Posterior cingulate gyrus (tissue), 11 donors: ENCODE measurements at regions not wholly inside any gene's neighbourhood (a gene's known extent, or its start where the extent isn't known, plus 50 kb on each side); places are given as distances from the start of the nearest gene placed in this dataset.
A peak's percentile ranks its signal among the peaks of the same experiment; 100 is the strongest.

Experiments
- DNase-seq, 10 donors: peaks; one replicate each; pipeline versions ENCODE4 v3.0.0 to v3.0.0-alpha.2; 2020 to 2021; ENCODE audit warnings: mixed read lengths in 3 of 10
- intact Hi-C: fragments of 100-400 bp; cut with DNase I; formaldehyde crosslinking; loops from one replicate; pipeline ENCODE4 v1.15.1; 2023

DNA sequence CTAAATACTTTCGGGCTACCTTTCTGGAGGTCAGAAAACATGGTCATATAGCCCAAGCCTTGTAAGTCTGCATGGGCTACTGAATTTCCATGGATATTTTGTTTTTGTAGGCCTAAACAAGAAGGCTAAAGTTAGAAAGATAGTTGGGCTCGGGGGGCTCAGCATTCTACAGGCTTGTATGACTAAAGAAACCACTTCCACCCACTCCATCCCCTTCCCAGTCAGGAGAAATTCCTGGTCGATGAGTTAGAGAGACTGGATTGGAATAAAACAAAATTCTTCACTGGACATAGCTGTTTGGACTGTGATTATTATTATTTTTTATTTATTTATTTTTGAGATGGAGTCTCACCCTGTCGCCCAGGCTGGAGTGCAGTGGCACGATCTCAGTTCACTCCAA is 539.4 kb upstream of the TNP1 start:
- intact Hi-C loops: no loop called here

DNA sequence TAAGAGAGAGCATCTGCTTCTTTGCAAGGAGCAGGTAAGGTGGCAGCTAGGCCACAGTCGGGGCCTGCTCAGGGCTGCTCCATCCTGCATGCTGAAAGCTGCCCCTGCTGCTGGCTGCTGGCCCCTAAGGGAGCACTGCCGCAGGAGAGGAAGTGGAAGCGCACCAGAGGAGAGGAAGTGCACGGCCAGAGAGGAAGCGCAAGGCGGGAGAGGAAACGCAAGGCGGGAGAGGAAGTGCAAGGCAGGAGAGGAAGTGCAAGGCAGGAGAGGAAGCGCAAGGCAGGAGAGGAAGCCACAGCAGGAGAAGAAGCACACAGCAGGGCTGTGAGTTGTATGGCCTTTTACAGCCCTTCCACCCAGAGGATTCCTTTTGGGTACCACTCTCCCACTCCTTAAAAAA is 539.0 kb upstream of the TNP1 start:
- intact Hi-C loops: no loop called here
- DNase-seq: peak in 1 of 10 donors; percentile 62

More for the DNA sequence above, 539.4 kb upstream of the TNP1 start:
- DNase-seq: no peak

GRCh38 chr2:217398101-217398500 is 538.2 kb upstream of the TNP1 start:
- no peak for DNase-seq
- intact Hi-C loops: no loop called here

- intact Hi-C loops: no loop called here
- no peak for DNase-seq
Measured at GRCh38 chr2:217396586-217396985, 536.7 kb upstream of the TNP1 start.

GRCh38 chr2:217396165-217396564 is 536.3 kb upstream of the TNP1 start:
- intact Hi-C loops: no loop called here

GRCh38 chr2:217394510-217395351 is 534.9 kb upstream of the TNP1 start:
- no peak for DNase-seq
- intact Hi-C loops: no loop called here

More at GRCh38 chr2:217396165-217396564, 536.3 kb upstream of the TNP1 start:
- no peak for DNase-seq

- intact Hi-C loops: no loop called here
- no peak for DNase-seq
Measured at GRCh38 chr2:217393585-217394032, 533.7 kb upstream of the TNP1 start.

DNA sequence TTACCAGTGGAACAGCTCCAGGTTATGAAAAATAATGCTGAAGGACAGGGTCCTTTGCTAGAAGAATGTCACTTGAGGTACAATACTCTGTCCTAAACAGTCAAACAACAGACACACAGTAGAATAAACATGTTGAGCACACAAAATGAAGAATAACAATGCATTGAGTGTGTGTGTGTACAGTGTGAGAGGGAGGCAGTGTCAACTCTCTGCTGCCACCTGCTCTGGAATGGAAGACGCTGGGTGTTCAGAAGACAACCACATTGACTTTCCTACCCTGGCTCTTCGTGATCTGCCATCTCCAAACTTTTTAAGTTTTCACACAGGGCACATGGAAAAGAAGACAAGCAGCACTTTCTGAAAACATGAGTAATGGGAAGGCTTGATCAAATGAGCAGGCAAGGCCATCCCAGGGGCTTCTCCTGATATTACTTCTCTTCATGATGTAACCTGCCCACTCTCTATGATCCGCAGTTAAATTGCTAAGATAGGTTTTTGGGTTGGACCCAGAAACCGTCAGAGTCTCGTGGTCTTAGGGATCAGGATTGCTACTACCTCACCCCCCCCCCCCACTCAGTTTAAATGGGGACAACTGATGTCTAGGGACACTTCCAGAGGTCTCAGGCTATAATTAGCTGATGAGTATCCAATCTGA is 533.2 kb upstream of the TNP1 start:
- DNase-seq: no peak
- intact Hi-C loops: no loop called here

DNA sequence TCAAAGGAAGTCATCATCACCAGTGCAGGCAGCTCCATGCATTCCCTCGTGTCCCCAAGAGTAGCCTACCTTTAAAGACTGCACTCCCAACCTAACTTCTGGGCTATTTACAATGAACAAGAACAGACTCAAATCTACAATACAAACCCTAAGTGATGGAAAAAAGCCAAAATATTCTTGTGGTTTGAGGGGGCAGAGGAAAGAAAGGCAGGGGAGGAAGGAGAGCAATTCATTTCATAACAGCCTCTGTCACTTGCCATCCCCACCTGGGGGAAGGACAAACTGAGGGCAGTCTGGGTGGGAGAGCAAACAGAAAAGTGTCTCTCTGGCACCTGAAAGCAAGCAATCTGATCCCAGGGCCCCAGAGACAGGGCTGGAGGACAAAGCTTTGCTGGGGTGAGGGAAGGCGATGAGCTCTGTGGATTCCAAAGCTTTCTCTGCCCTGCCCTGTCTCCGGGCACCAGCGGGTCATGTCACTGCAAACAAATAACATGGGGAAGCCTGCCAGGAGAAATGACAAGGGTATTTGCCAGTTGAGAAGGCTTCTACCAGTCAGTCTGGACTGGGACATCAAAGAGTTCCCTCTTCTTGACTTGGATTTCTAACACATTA is 528.0 kb upstream of the TNP1 start:
- intact Hi-C loops: no loop called here
- no peak for DNase-seq

DNA sequence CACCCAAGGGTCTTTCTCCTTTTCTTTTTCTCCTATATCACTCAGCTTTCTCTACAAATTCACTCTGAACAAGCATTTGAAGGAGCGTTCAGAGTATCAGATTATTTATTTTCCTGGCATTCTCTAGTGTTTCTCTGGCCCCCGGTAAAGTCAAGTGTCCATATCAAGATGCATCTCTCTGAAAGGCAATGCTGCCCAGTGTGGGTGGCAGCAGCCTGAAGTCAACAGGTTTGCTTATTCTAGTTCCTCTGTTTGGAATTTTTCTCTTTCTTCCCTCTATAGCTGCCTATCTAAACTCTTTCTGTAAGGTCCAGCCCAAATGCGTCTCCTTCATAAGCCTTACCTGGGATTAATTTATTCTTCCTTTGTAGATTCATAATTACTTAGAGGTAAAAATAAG is 526.2 kb upstream of the TNP1 start:
- no peak for DNase-seq
- intact Hi-C loops: no loop called here

DNA sequence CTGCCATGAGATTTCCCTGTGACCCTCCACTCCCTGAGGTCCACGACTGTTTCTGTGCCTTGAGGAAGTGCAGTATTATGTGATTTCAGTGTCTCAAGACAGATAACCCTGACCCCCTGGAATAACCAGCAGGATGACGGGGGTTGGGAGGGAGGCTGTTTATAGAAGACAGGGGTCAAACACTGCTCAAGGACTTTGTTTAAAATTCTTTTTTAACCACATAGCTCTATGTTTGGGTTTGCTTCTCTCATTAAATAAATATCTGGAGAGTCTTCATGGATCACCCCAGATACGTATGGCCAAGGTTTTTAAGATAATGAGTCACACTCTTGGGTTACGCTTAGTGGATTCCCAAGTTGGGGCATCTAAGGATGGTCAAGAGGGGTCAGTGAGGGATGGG is 523.8 kb upstream of the TNP1 start:
- intact Hi-C loops: no loop called here
- DNase-seq: no peak

DNA sequence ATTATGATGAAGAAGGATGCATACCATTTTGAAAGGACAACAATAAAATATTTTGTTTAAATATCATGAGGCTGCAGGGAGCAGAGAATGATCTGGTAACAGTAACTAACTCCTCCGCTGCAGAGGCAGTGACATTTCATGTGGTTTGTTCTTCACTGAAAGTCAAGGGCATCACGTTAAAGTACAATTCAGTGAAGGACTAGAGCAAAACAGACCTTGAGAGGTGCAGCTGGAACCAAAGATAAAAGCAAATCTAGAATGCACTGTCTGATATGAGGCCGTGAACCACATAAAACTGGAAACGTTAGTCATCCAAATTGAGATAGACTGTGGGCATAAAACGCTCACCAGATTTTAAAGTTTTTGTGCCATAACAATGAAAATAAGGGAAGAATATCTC is 522.9 kb upstream of the TNP1 start:
- intact Hi-C loops: no loop called here

DNA sequence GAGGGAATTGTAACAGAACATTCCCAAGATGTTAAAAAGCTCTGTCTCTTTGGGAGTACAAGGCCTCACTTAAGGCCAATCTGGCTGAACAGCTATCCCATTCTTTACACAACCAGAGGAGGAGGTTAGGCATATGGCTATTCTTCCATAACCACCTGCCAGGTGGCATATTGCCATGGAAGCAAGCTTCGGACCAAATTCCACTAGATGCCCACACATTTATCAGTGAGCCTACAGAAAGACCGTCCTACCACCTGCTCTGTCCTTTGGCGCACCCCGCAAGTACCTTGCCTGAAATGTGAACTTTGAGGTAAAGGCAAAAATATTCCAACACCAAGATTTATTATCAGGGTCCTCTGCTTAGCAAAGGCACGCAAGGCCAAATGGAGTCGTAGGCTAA is 519.9 kb upstream of the TNP1 start:
- no peak for DNase-seq
- intact Hi-C loops: no loop called here

More for the DNA sequence above, 522.9 kb upstream of the TNP1 start:
- DNase-seq: no peak

DNA sequence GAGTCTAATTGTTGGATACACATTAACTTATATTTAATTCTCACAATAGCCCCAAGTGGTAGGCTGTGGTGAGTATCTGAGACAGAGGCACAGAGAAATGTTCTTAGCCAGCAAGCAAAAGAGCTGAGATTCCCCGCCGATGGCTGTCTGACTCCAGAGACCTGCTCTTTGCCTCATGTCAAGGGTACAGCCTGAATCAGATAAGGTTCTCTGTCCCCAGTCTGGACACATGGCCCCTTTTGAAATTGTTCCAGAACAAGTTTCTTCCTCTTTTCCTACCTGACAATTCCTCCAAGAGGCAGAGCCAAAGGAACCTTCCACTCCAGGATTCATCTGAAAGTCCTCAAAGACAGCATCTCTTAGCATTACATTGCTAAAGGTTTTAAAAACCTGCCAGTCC is 512.9 kb upstream of the TNP1 start:
- intact Hi-C loops: no loop called here
- no peak for DNase-seq

- intact Hi-C loops: no loop called here
- peak in 3 of 10 donors; percentile 26 to 79 (median 39) for DNase-seq
Measured at GRCh38 chr2:217371781-217372213, 511.9 kb upstream of the TNP1 start.

DNA sequence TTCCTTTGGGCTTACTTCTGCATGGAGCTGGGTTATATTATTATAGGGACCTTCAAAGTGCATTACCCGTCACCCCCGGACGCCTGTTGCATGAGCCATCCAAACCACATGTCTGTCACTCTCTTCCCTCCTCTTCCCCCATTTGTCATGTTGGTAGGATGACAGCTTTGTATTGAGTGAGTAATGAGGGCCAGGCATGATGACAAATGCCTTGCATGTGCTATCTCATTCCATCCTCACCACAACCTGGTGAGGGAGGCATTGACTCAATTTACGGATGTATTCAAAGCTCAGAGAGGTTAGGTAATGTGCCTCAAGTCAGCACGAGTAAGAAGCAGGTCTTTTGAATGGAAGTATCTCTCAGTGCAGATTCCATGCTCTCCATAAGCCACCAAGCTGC is 510.5 kb upstream of the TNP1 start:
- no peak for DNase-seq
- intact Hi-C loops: no loop called here

- intact Hi-C loops: no loop called here
- DNase-seq: no peak
Measured at GRCh38 chr2:217367464-217367863, 507.6 kb upstream of the TNP1 start.

- DNase-seq: no peak
- intact Hi-C loops: no loop called here
Measured at GRCh38 chr2:217366966-217367365, 507.1 kb upstream of the TNP1 start.

DNA sequence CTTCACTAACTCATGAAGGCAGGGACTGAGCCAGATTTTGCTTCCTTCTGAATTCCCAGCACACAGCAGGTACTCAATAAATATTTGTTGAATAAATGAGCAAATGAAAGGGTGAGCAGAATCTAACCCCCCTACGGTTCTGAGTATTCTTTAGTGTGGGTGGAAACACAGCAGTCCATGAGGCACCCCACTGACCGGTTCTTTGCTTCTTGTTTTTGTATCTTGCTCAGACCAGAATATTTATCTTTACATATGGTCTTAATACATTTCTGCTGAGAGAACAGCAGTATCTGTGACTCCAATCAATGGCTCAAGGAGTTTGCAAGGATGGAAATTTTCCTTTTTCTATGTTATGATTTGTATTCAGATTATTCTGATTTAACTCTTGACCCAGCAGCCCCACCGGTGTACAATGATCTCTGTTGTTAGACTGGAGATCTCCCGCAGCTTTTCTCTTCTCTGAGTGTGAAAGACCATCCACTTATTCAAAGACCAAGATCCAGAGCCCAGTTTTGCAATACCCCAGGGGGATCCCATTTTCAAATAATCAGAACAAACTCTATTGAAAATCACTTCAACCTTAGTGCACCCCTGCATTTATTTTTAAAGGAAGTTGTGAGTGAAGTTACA is 506.5 kb upstream of the TNP1 start:
- intact Hi-C loops: no loop called here
- DNase-seq: no peak

- intact Hi-C loops: no loop called here
- no peak for DNase-seq
Measured at GRCh38 chr2:217365656-217366055, 505.8 kb upstream of the TNP1 start.

DNA sequence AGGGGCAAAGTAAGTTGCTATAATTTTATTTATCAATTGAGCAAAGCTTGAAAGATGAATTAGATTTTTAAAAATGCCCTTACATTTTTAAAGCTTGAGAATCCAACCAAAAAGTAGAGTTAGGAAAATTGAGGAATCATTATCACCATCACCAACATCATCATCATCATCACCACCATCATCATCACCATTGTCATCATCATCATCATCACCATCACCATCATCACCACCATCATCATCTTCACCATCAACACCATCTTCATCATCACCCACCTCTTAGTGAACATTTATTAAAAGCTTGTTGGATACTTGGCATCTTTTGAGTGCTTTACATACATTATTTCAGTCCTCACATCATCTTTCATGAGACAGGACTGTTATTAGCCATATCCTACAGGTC is 504.4 kb upstream of the TNP1 start:
- no peak for DNase-seq
- intact Hi-C loops: no loop called here
